HepG2 (cell line): ENCODE measurements at regions not wholly inside any gene's neighbourhood (a gene's known extent, or its start where the extent isn't known, plus 50 kb on each side); places are given as distances from the start of the nearest gene placed in this dataset.

Experiments
- ATAC-seq: fragments of 200-7000 bp; cut with Tn5 transposase; 3 replicates; pipeline ENCODE4 v1.9.1; 2020; ENCODE audit warnings: mild to moderate bottlenecking, moderate library complexity
- BruUV-seq: library from RNA; stranded (reverse); fragments of 400-500 nt; replicated peaks from 2 replicates; lab custom pipeline; 2021; lab: Mats Ljungman, UMichigan
- CTCF ChIA-PET: fragments of 300-600 bp; formaldehyde crosslinking; extraction: SDS; loops from one replicate; lab custom pipeline; 2021; ENCODE audit warnings: low total read pairs, inconsistent platforms, low intra/inter-chr PET ratio; lab: Yijun Ruan, JAX
- POLR2A ChIA-PET: fragments of 350-600 bp; sonication (Branson Sonifier 250); formaldehyde crosslinking; loops from one replicate; lab custom pipeline; 2020; ENCODE audit warnings: antibody characterized with exemption, inconsistent platforms; lab: Yijun Ruan, JAX
- DNase-seq: peaks from one replicate; pipeline ENCODE4 v3.0.0-alpha.2; 2015; ENCODE audit warnings: low spot score
- FAIRE-seq: peaks from 3 replicates; lab custom pipeline; 2011; peaks lifted over from hg19 to GRCh38; lab: Jason Lieb, UNC
- H2AFZ ChIP-seq: one replicate; pipeline ENCODE4 v1.6.1; 2011; ENCODE audit warnings: low read length, inconsistent platforms
- H3K27ac ChIP-seq: fragments of 300-600 bp; 3 replicates; pipeline ENCODE4 v1.8.0; 2011; ENCODE audit warnings: mixed run types, mild to moderate bottlenecking, mixed read lengths, low read length, inconsistent platforms; ENCODE audit not compliant: insufficient read depth; ENCODE audit errors: extremely low read length
- H3K27me3 ChIP-seq, 2 experiments: fragments of 200-600 bp in 1 of 2; 2 replicates in 1 of 2; 3 replicates in 1 of 2; pipeline versions ENCODE4 v1.6.0 to v1.8.0; 2011; ENCODE audit warnings: low read length in 2 of 2, mild to moderate bottlenecking in 2 of 2, moderate library complexity in 2 of 2, inconsistent platforms in 1 of 2; ENCODE audit not compliant: insufficient read depth in 2 of 2, control insufficient read depth in 1 of 2
- H3K36me3 ChIP-seq, 2 experiments: fragments of 200-600 bp in 1 of 2; replicated peaks in 1 of 2; 2 replicates in 1 of 2; 3 replicates in 1 of 2; pipeline versions ENCODE4 v1.5.1 to v1.8.0; 2011; ENCODE audit warnings: low read length in 2 of 2, inconsistent platforms in 1 of 2; ENCODE audit not compliant: insufficient read depth in 2 of 2, control insufficient read depth in 1 of 2
- H3K4me1 ChIP-seq: 2 replicates; pipeline ENCODE4 v1.5.1; 2012; ENCODE audit warnings: low read length, inconsistent platforms; ENCODE audit not compliant: insufficient read depth
- H3K4me2 ChIP-seq: 2 replicates; pipeline ENCODE4 v1.6.0; 2011; ENCODE audit warnings: low read depth, low read length, inconsistent platforms
- H3K4me3 ChIP-seq, 3 experiments: fragments of 200-600 bp in 1 of 3; sonication (generic), shearing (Covaris generic) in 1 of 3; replicated peaks in 1 of 3; 2 replicates each; pipeline ENCODE4 v1.5.1; 2011 to 2016; ENCODE audit warnings: low read length in 3 of 3, inconsistent platforms in 2 of 3, low read depth in 2 of 3, mild to moderate bottlenecking in 2 of 3, control low read depth in 1 of 3, mixed read lengths in 1 of 3; ENCODE audit not compliant: insufficient read depth in 1 of 3
- H3K79me2 ChIP-seq: one replicate; pipeline ENCODE4 v1.6.1; 2011; ENCODE audit warnings: low read length, inconsistent platforms; ENCODE audit not compliant: insufficient read depth
- H3K9ac ChIP-seq: 2 replicates; pipeline ENCODE4 v1.6.0; 2011; ENCODE audit warnings: mild to moderate bottlenecking, low read depth, low read length, inconsistent platforms; ENCODE audit not compliant: insufficient read depth
- H3K9me3 ChIP-seq: 2 replicates; pipeline ENCODE4 v1.5.1; 2012; ENCODE audit warnings: mild to moderate bottlenecking, low read length
- H4K20me1 ChIP-seq: 2 replicates; pipeline ENCODE4 v1.6.0; 2011; ENCODE audit warnings: inconsistent platforms, mild to moderate bottlenecking, low read length, moderate library complexity; ENCODE audit not compliant: insufficient read depth
- SAP130 ChIP-seq: IDR thresholded peaks from 2 replicates; pipeline ENCODE4 v1.6.1; 2016; ENCODE audit warnings: low read depth
- ZBTB42 ChIP-seq: sonication (generic); formaldehyde crosslinking; IDR thresholded peaks from 2 replicates; pipeline ENCODE4 v1.5.0; 2020; ENCODE audit warnings: mild to moderate bottlenecking, missing genetic modification reagents
- ZNF775 ChIP-seq: sonication (generic); formaldehyde crosslinking; IDR thresholded peaks from 2 replicates; pipeline ENCODE4 v1.4.0; 2020; ENCODE audit warnings: missing genetic modification reagents, mild to moderate bottlenecking, moderate library complexity, borderline replicate concordance
- WGBS: methylation state at CpG from one replicate; pipeline ENCODE4 v1.1.6; 2017; ENCODE audit warnings: low lambda C conversion rate; 5-methylcytosine and 5-hydroxymethylcytosine counted together
- in situ Hi-C: cut with HindIII; loops from 2 replicates; pipeline ENCODE4 v1.10.0; 2017; ENCODE audit warnings: low pct_unique_long_range_greater_than_20kb; ENCODE audit not compliant: extremely low pct_ligation_motif_present
- intact Hi-C: fragments of 100-400 bp; cut with micrococcal nuclease; formaldehyde crosslinking; loops from one replicate; pipeline ENCODE4 v1.10.0; 2022; ENCODE audit not compliant: unreplicated experiment
- TF ChIP-seq, protein P1 (sequence below): sonication (generic); formaldehyde crosslinking; conservative IDR thresholded peaks from 2 replicates; pipeline ENCODE4 v1.4.0; 2020; ENCODE audit warnings: mild to moderate bottlenecking, missing genetic modification reagents, moderate library complexity

DNA sequence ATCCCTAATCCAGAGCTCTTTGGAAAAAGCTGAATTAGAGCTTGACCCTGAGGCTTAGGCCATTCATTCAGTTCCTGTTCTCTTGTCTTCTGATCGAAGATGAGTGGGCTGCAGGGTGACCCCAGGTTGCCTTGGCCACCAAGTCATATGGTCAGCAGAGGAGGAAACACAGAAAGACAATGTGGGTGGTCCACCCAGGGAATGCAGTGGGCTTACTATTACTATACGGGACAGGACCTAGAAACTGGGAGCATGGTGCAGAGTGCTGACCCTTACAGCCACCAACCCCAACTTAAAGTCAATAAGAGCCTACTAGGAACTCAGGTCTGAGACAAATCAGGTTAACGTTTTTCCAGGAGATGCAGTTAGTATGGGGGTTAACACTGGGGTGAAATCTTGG, 200.5 kb downstream of the HERPUD2 start:
- H3K9me3 ChIP-seq, result no peaks in the 10 kb centered on the region
- DNase-seq (no peak), ATAC-seq (no peak), FAIRE-seq (no peak)
- H3K4me1 ChIP-seq, result no peaks in the 10 kb centered on the region
- peaks cover 0 to 8% of the 10 kb centered on the region in 2 experiments; a peak in 3 of 5 replicates for H3K27me3 ChIP-seq
- H3K79me2 ChIP-seq, result no peaks in the 10 kb centered on the region
- in situ Hi-C loops, result no loop called here
- no TSS peak for BruUV-seq
- no peaks in the 10 kb centered on the region for H3K36me3 ChIP-seq
- ChIA-PET CTCF (no interaction called here), POLR2A (no interaction called here)
- H3K4me2 ChIP-seq, result no peak overlapping the region
- TF ChIP-seq ZBTB42 (CRISPR knock-in tag) (no peak), ZNF775 (CRISPR knock-in tag) (no peak), SAP130 (CRISPR knock-in tag) (no peak)
- TF ChIP-seq, protein P1, sequence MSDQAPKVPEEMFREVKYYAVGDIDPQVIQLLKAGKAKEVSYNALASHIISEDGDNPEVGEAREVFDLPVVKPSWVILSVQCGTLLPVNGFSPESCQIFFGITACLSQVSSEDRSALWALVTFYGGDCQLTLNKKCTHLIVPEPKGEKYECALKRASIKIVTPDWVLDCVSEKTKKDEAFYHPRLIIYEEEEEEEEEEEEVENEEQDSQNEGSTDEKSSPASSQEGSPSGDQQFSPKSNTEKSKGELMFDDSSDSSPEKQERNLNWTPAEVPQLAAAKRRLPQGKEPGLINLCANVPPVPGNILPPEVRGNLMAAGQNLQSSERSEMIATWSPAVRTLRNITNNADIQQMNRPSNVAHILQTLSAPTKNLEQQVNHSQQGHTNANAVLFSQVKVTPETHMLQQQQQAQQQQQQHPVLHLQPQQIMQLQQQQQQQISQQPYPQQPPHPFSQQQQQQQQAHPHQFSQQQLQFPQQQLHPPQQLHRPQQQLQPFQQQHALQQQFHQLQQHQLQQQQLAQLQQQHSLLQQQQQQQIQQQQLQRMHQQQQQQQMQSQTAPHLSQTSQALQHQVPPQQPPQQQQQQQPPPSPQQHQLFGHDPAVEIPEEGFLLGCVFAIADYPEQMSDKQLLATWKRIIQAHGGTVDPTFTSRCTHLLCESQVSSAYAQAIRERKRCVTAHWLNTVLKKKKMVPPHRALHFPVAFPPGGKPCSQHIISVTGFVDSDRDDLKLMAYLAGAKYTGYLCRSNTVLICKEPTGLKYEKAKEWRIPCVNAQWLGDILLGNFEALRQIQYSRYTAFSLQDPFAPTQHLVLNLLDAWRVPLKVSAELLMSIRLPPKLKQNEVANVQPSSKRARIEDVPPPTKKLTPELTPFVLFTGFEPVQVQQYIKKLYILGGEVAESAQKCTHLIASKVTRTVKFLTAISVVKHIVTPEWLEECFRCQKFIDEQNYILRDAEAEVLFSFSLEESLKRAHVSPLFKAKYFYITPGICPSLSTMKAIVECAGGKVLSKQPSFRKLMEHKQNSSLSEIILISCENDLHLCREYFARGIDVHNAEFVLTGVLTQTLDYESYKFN (CRISPR knock-in tag), result no peak
- H2AFZ ChIP-seq, result no peak overlapping the region
- intact Hi-C loops, result no loop called here
- H3K27ac ChIP-seq, result no peak overlapping the region
- H3K4me3 ChIP-seq, result no peak overlapping the region
- 19% methylated on average over 3 of the region's 3 CpGs for WGBS
- H4K20me1 ChIP-seq, result no peaks in the 10 kb centered on the region
- no peak overlapping the region for H3K9ac ChIP-seq
